ENCODE measurements at regions not wholly inside any gene's neighbourhood (a gene's known extent, or its start where the extent isn't known, plus 50 kb on each side); places are given as distances from the start of the nearest gene placed in this dataset.

DNA sequence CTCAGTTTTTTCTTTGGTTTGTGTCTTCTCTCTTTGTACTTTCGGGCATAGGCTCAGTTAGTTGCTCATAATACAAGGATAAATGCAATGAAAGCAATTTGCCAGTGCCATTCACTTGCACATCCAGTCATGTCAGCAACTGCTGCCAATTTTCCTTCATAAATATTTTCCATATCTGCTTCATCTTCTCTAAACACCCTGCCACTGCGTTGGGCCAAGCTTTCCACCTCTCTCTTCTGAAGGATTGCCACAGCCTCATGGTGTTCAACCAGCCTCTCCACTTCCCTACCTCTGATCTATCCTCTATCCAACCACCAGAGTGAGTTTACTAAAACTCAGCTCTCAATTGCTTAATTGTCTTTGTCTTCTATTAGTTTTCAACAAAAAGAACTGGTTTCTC lies 192.5 kb upstream of the ZNF462 start:
- H2AFZ ChIP-seq (ENCODE audit: low read depth, low read length) = no peak overlapping the region
- H3K27me3 ChIP-seq (ENCODE audit: insufficient read depth, low read depth, low read length) = no peaks in the 10 kb centered on the region
- no peak for TF ChIP-seq TAF1 (IDR thresholded peaks at IDR 0.05; ENCODE audit: low read depth)

DNA sequence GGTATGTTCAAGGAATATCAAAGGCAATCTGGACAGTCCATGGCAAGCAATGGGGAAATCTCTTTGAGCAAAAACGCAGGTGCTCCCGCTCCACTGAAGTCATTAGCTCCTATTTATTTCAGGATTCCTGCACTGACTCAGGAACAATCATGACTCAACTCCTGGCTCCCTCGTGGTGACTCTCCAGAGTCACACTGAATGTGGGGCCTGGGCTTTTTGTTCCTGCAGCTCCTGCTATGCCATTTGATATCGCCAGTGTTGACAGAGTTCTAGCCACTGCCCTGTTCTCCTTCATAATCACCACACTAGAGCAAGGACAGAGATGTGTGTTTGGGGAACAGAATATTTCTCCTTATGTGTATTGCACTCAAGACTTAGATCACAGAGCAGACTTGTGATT lies 187.2 kb upstream of the ZNF462 start:
- Histone ChIP-seq H3K27ac (ENCODE audit: low read length) (no peak overlapping the region), H3K36me3 (ENCODE audit: insufficient read depth, low read length) (no peaks in the 10 kb centered on the region), H3F3A (ENCODE audit: insufficient read depth, low read length, poor library complexity, severe bottlenecking) (no peaks in the 10 kb centered on the region), H3K27me3 (ENCODE audit: insufficient read depth, low read depth, low read length) (no peaks in the 10 kb centered on the region), H3K4me2 (ENCODE audit: low read length) (no peak overlapping the region), H3K79me2 (replicated peaks; ENCODE audit: insufficient read depth, low read length) (no peaks in the 10 kb centered on the region), H3K9me2 (ENCODE audit: insufficient read depth, low read length) (no peaks in the 10 kb centered on the region), H3K9ac (ENCODE audit: low read length) (no peak overlapping the region), H3K4me3 (ENCODE audit: low read length) (no peak overlapping the region), H2AFZ (ENCODE audit: low read depth, low read length) (no peak overlapping the region), H3K9me3 (ENCODE audit: low read length) (no peaks in the 10 kb centered on the region), H4K20me1 (ENCODE audit: insufficient read depth) (no peaks in the 10 kb centered on the region)
- TF ChIP-seq EZH2 (IDR thresholded peaks at IDR 0.05; ENCODE audit: borderline replicate concordance, insufficient read depth, low read length, poor library complexity, severe bottlenecking) (no peak), POLR2AphosphoS5 (IDR thresholded peaks at IDR 0.05) (no peak), SMC3 (conservative IDR thresholded peaks at IDR 0.05; ENCODE audit: poor library complexity) (no peak), EP300 (conservative IDR thresholded peaks at IDR 0.05; ENCODE audit: poor library complexity, severe bottlenecking) (no peak), RAD21 (conservative IDR thresholded peaks at IDR 0.05) (no peak), MXI1 (conservative IDR thresholded peaks at IDR 0.05; ENCODE audit: poor library complexity, severe bottlenecking) (no peak), TAF1 (IDR thresholded peaks at IDR 0.05; ENCODE audit: low read depth) (no peak)
- TF ChIP-seq, protein P1, sequence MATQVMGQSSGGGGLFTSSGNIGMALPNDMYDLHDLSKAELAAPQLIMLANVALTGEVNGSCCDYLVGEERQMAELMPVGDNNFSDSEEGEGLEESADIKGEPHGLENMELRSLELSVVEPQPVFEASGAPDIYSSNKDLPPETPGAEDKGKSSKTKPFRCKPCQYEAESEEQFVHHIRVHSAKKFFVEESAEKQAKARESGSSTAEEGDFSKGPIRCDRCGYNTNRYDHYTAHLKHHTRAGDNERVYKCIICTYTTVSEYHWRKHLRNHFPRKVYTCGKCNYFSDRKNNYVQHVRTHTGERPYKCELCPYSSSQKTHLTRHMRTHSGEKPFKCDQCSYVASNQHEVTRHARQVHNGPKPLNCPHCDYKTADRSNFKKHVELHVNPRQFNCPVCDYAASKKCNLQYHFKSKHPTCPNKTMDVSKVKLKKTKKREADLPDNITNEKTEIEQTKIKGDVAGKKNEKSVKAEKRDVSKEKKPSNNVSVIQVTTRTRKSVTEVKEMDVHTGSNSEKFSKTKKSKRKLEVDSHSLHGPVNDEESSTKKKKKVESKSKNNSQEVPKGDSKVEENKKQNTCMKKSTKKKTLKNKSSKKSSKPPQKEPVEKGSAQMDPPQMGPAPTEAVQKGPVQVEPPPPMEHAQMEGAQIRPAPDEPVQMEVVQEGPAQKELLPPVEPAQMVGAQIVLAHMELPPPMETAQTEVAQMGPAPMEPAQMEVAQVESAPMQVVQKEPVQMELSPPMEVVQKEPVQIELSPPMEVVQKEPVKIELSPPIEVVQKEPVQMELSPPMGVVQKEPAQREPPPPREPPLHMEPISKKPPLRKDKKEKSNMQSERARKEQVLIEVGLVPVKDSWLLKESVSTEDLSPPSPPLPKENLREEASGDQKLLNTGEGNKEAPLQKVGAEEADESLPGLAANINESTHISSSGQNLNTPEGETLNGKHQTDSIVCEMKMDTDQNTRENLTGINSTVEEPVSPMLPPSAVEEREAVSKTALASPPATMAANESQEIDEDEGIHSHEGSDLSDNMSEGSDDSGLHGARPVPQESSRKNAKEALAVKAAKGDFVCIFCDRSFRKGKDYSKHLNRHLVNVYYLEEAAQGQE (IDR thresholded peaks at IDR 0.05; ENCODE audit: borderline replicate concordance) = no peak
- TF ChIP-seq, protein P2, sequence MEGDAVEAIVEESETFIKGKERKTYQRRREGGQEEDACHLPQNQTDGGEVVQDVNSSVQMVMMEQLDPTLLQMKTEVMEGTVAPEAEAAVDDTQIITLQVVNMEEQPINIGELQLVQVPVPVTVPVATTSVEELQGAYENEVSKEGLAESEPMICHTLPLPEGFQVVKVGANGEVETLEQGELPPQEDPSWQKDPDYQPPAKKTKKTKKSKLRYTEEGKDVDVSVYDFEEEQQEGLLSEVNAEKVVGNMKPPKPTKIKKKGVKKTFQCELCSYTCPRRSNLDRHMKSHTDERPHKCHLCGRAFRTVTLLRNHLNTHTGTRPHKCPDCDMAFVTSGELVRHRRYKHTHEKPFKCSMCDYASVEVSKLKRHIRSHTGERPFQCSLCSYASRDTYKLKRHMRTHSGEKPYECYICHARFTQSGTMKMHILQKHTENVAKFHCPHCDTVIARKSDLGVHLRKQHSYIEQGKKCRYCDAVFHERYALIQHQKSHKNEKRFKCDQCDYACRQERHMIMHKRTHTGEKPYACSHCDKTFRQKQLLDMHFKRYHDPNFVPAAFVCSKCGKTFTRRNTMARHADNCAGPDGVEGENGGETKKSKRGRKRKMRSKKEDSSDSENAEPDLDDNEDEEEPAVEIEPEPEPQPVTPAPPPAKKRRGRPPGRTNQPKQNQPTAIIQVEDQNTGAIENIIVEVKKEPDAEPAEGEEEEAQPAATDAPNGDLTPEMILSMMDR (IDR thresholded peaks at IDR 0.05; ENCODE audit: poor library complexity, severe bottlenecking) = no peak

More for the DNA sequence above, 192.5 kb upstream of the ZNF462 start:
- Histone ChIP-seq H3K36me3 (ENCODE audit: insufficient read depth, low read length) (no peaks in the 10 kb centered on the region), H3K9me2 (ENCODE audit: insufficient read depth, low read length) (no peaks in the 10 kb centered on the region), H4K20me1 (ENCODE audit: insufficient read depth) (no peaks in the 10 kb centered on the region), H3F3A (ENCODE audit: insufficient read depth, low read length, poor library complexity, severe bottlenecking) (no peaks in the 10 kb centered on the region), H3K9me3 (ENCODE audit: low read length) (no peaks in the 10 kb centered on the region), H3K79me2 (replicated peaks; ENCODE audit: insufficient read depth, low read length) (no peaks in the 10 kb centered on the region), H3K9ac (ENCODE audit: low read length) (no peak overlapping the region), H3K4me2 (ENCODE audit: low read length) (no peak overlapping the region), H3K27ac (ENCODE audit: low read length) (no peak overlapping the region), H3K4me3 (ENCODE audit: low read length) (no peak overlapping the region)

DNA sequence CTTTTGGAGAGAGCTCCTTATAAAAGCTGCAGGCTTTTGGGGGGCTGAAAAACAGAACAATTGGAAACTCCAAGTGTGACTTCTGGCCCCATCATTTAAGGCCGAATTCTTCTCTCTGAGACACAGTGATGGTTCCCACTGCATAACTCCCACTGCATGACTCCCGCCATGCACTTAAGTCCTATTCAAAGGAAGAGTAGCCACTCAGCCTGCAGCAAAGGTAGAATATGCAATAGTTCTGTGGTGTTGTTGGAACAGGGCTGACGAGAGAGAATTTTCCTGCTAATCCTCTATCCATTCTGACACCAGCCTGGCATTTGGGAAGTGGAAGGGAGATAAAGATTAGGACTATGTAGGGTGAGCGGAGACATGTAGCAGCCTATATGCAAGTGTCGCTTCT lies 185.6 kb upstream of the ZNF462 start:
- Histone ChIP-seq H2AFZ (ENCODE audit: low read depth, low read length) (no peak overlapping the region), H3K9me2 (ENCODE audit: insufficient read depth, low read length) (no peaks in the 10 kb centered on the region), H3F3A (ENCODE audit: insufficient read depth, low read length, poor library complexity, severe bottlenecking) (no peaks in the 10 kb centered on the region), H3K79me2 (replicated peaks; ENCODE audit: insufficient read depth, low read length) (no peaks in the 10 kb centered on the region), H3K36me3 (ENCODE audit: insufficient read depth, low read length) (no peaks in the 10 kb centered on the region), H3K4me2 (ENCODE audit: low read length) (no peak overlapping the region), H3K9me3 (ENCODE audit: low read length) (no peaks in the 10 kb centered on the region), H3K4me3 (ENCODE audit: low read length) (no peak overlapping the region), H3K27ac (ENCODE audit: low read length) (no peak overlapping the region), H4K20me1 (ENCODE audit: insufficient read depth) (no peaks in the 10 kb centered on the region), H3K9ac (ENCODE audit: low read length) (no peak overlapping the region), H3K27me3 (ENCODE audit: insufficient read depth, low read depth, low read length) (no peaks in the 10 kb centered on the region)
- no peak for TF ChIP-seq EZH2 (IDR thresholded peaks at IDR 0.05; ENCODE audit: borderline replicate concordance, insufficient read depth, low read length, poor library complexity, severe bottlenecking)

All from neural cell (in vitro differentiated cells).